ENCODE measurements at regions not wholly inside any gene's neighbourhood (a gene's known extent, or its start where the extent isn't known, plus 50 kb on each side); places are given as distances from the start of the nearest gene placed in this dataset.

- DNase-seq (ENCODE audit: extremely low read depth in 1 of 4, low spot score in 3 of 4) (no peak), ATAC-seq (no peak), FAIRE-seq (no peak)
- Histone ChIP-seq H3K4me1 (replicated peaks in 1 of 2; ENCODE audit: control insufficient read depth in 2 of 2, insufficient read depth in 2 of 2, low read length in 2 of 2) (no peaks in the 10 kb centered on the region), H3K27me3 (ENCODE audit: control insufficient read depth in 2 of 2, insufficient read depth in 2 of 2, low read length in 2 of 2) (no peaks in the 10 kb centered on the region), H2AFZ (ENCODE audit: low read depth, low read length) (no peak overlapping the region), H3K9me1 (ENCODE audit: control insufficient read depth, insufficient read depth, low read length) (no peaks in the 10 kb centered on the region), H3K4me2 (ENCODE audit: insufficient read depth, low read length) (no peak overlapping the region), H3K9ac (ENCODE audit: insufficient read depth in 1 of 2, low read depth in 2 of 2, low read length in 2 of 2) (no peak overlapping the region), H4K20me1 (replicated peaks; ENCODE audit: control insufficient read depth, insufficient read depth, low read length) (no peaks in the 10 kb centered on the region), H3K36me3 (ENCODE audit: control insufficient read depth, insufficient read depth, low read length) (no peaks in the 10 kb centered on the region), H3K27ac (ENCODE audit: extremely low read depth, low read depth, low read length) (no peak overlapping the region), H3K4me3 (no peak overlapping the region), H3K9me3 (replicated peaks; ENCODE audit: control insufficient read depth, insufficient read depth, low read depth, low read length) (no peaks in the 10 kb centered on the region), H3K79me2 (ENCODE audit: control insufficient read depth, insufficient read depth, low read length) (no peaks in the 10 kb centered on the region)
- ChIA-PET CTCF (ENCODE audit: low intra/inter-chr PET ratio) (no interaction called here), POLR2A (no interaction called here)
- in situ Hi-C loops (cut with MboI) (no loop called here), intact Hi-C loops (cut with micrococcal nuclease) (no loop called here)
- BruUV-seq (replicated peaks): no TSS peak
- no peak for TF ChIP-seq FIP1L1 (IDR thresholded peaks at IDR 0.05; ENCODE audit: low read depth, low read length, poor library complexity, severe bottlenecking)
- no peak for TF ChIP-seq FOXK2 (conservative IDR thresholded peaks at IDR 0.05 in 1 of 2, IDR thresholded peaks at IDR 0.05 in 1 of 2; ENCODE audit: low read depth in 2 of 2)
- no peak for TF ChIP-seq SRSF3 (IDR thresholded peaks at IDR 0.05; ENCODE audit: insufficient read depth, low read length)
- TF ChIP-seq, protein P1, sequence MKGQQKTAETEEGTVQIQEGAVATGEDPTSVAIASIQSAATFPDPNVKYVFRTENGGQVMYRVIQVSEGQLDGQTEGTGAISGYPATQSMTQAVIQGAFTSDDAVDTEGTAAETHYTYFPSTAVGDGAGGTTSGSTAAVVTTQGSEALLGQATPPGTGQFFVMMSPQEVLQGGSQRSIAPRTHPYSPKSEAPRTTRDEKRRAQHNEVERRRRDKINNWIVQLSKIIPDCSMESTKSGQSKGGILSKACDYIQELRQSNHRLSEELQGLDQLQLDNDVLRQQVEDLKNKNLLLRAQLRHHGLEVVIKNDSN (CRISPR knock-in tag; IDR thresholded peaks at IDR 0.05): no peak
- TF ChIP-seq NFIC (IDR thresholded peaks at IDR 0.05): no peak
- no peak for TF ChIP-seq BRCA1 (IDR thresholded peaks at IDR 0.05)
- TF ChIP-seq BRCA1 (CRISPR knock-in tag; IDR thresholded peaks at IDR 0.05): no peak
- no peak for TF ChIP-seq SIN3A (IDR thresholded peaks at IDR 0.05; ENCODE audit: borderline replicate concordance in 2 of 2, control insufficient read depth in 1 of 2, low read depth in 2 of 2, low read length in 2 of 2)
- no peak for TF ChIP-seq PRPF4 (IDR thresholded peaks at IDR 0.05; ENCODE audit: insufficient read depth, low read depth, low read length, poor library complexity, severe bottlenecking)
- TF ChIP-seq MAZ (CRISPR knock-in tag; conservative IDR thresholded peaks at IDR 0.05 in 1 of 2, IDR thresholded peaks at IDR 0.05 in 1 of 2): no peak
- no peak for TF ChIP-seq CREB1 (IDR thresholded peaks at IDR 0.05)
- no peak for TF ChIP-seq CREB1 (CRISPR knock-in tag; IDR thresholded peaks at IDR 0.05)
- no peak for TF ChIP-seq NR2C1 (IDR thresholded peaks at IDR 0.05)
- TF ChIP-seq NR2C1 (tag; IDR thresholded peaks at IDR 0.05): no peak
- TF ChIP-seq MCM7 (IDR thresholded peaks at IDR 0.05): no peak
- no peak for TF ChIP-seq NFE2L1 (tag; IDR thresholded peaks at IDR 0.05; ENCODE audit: borderline replicate concordance, low read depth)
- TF ChIP-seq KDM4B (IDR thresholded peaks at IDR 0.05; ENCODE audit: borderline replicate concordance in 2 of 2, low read depth in 1 of 2): no peak
- no peak for TF ChIP-seq ZNF24 (IDR thresholded peaks at IDR 0.05)
These were observed 1410.6 kb downstream of the RPA4 start for GRCh38 chrX:98294310-98294709.
